Keratinocyte (primary cell): ENCODE measurements at regions not wholly inside any gene's neighbourhood (a gene's known extent, or its start where the extent isn't known, plus 50 kb on each side); places are given as distances from the start of the nearest gene placed in this dataset.

Experiments
- CTCF ChIP-seq, 3 experiments: IDR thresholded peaks in 1 of 3; conservative IDR thresholded peaks in 1 of 3; optimal IDR thresholded peaks in 1 of 3; 2 replicates in 2 of 3; 3 replicates in 1 of 3; pipeline versions ENCODE3 to v1.5.1; 2011; ENCODE audit warnings: low read length in 3 of 3, mild to moderate bottlenecking in 3 of 3, moderate library complexity in 2 of 3, control low read depth in 1 of 3, inconsistent platforms in 1 of 3; ENCODE audit not compliant: insufficient read depth in 2 of 3; ENCODE audit errors: extremely low read depth in 1 of 3
- EZH2 ChIP-seq: IDR thresholded peaks from one replicate; pipeline ENCODE4 v1.6.1; 2012; ENCODE audit warnings: inconsistent platforms, mild to moderate bottlenecking, low read length, moderate library complexity

GRCh38 chr6:4224067-4224978, 88.9 kb upstream of the ECI2 start:
- TF ChIP-seq CTCF (optimal IDR thresholded peaks at IDR 0.05 in 1 of 3, IDR thresholded peaks at IDR 0.05 in 1 of 3, conservative IDR thresholded peaks at IDR 0.05 in 1 of 3; ENCODE audit: extremely low read depth in 1 of 3, insufficient read depth in 2 of 3, low read length in 3 of 3) (no peak), EZH2 (no peak)
